GM21619 (cell line): ENCODE measurements at regions not wholly inside any gene's neighbourhood (a gene's known extent, or its start where the extent isn't known, plus 50 kb on each side); places are given as distances from the start of the nearest gene placed in this dataset.
"Not testable (repeated sequence)": the region's sequence is repeated elsewhere in the genome, so short reads cannot be mapped to it uniquely, and the experiment has no call there.

Experiments used
- ATAC-seq: cut with Tn5 transposase; IDR thresholded peaks from one replicate; pipeline ENCODE4 v1.9.1; 2021; ENCODE audit not compliant: unreplicated experiment

GRCh38 chr22:23443905-23444304, 136.2 kb downstream of the IGLL1 start:
- ATAC-seq: not testable (repeated sequence)

DNA sequence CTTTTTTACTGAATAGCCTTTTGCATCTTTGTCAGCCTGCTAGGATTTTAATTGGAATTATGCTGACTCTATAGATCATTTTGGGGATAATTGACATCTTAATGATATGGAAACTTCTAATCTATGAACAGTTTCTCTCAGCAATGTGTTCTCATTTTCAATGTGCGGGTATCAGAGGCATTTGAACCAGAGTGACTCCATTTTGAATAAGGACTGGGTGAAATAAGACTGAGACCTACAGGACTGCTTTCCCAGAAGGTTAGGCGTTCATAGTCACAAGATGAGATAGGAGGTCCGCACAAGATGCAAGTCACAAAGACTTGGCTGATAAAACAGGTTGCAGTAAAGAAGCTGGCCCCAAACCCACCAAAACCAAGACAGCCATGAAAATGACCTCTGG, 140.5 kb downstream of the IGLL1 start:
- ATAC-seq: not testable (repeated sequence)

DNA sequence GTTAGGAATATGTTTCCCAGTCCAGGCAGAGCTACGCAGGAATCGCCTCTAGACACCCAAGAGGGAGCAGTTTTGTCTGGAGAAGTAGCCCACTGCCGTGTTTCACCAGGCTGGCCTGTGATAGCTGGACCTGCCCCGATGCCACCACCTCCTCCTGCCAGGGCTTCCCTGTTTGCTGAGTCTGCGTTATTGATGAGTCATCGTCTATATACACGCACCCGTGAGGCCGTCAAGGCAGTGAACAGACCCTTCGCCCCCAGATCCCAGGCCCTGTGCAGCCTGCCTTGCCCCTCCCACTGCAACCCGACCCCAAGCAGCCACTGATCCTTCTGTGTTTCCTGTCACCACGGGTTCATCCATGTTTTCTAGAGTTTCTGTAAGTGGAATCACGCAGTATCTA, 141.9 kb downstream of the IGLL1 start:
- no peak for ATAC-seq

DNA sequence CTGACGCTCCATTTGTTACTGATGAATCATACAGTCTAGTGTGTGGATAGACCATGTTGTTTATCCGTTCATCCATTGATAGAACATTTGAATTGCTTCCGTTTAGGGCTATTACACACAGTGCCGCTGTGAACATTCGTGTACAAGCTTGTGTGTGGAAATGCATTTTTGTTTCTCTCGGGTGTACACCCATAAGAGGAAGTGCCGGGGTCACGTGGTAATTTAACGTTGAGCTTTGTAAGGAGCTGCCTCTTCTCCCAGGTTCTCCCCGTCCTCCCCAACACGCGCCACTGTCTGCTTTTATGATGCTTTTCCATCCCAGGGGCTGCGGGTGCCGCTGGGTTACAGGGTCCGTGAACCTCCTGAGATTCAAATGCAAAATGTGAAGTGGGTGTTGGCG, 142.3 kb downstream of the IGLL1 start:
- ATAC-seq: no peak

DNA sequence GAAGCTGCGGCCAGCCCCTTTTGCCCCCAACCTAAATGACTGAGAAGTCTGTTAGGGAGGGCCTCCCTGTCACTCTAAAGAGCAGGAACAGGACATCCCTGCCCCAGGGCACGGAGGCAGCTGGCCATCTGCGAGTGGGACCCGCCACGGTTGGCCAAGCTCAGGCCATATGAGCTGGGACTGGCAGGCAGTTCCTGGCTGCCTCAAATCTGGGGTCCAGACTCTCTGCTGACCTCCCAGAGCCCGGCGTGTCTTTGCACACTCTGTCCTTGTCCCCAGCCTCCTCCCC, 143.0 kb downstream of the IGLL1 start:
- ATAC-seq: not testable (repeated sequence)

- not testable (repeated sequence) for ATAC-seq
Measured at GRCh38 chr22:23436354-23437106, 143.6 kb downstream of the IGLL1 start.

DNA sequence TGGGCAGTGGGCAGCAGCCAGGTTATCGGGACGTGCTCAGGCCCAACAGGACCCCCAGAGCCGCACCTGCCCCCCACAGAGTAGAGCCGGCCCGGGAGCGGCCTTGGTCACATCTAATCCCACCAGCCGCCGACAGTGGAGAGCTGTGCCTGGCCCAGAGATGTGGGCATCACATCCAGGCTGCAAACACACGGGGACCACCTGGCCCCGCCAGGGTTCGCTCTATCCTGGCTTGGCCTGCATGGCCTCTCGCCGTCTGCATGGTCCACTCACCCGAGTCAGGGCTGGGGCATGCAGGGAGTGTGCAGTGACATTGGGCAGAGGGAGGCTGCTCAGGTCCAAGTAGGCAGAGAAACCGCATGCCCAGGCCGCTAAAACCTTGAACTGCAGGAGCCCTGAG, 144.9 kb downstream of the IGLL1 start:
- not testable (repeated sequence) for ATAC-seq

GRCh38 chr22:23434198-23434830, 145.8 kb downstream of the IGLL1 start:
- not testable (repeated sequence) for ATAC-seq

DNA sequence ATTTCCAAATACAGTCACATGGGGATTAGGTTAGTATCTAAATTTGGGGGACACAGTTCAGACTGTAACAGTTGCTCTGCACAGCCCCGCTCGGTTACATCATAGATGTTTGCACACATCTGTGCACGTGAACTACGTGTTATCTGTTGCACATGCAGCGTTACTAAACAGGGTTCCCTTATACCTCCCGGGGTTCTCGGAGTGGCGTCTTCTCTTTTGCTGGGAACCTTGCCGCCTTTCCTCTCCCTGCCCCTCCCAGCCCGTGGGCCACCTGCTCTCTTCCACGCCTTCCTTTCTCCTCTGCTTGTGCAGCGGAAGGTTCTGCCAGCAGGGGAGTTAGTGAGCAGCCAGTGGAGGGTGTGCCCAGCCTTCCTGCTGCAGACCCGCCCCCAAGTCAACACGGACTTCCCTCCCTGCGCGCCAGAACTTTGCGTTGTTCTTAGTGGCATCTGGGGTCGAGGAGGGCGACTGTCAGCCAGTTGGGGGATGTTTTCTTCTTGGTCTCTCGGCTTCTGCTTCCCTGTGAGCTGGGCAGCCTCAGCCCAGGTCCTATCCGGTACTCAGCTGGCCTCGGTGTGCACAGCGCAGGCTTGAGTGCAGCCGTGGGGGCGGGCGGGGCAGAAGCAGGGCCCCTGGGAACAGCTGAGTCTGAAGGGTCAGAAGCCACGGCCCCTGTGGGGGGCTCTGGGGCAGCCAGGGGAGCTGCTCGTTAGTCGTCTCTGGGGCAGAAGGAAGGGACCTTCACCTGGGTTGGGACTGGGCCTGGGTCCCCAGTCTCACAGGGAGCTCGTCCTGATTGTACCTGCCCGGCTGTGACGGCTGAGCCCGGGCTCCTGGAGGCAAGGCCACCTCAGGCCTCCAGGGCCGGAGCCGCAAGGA, 146.7 kb downstream of the IGLL1 start:
- ATAC-seq: not testable (repeated sequence)

GRCh38 chr22:23432719-23433118, 147.4 kb downstream of the IGLL1 start:
- not testable (repeated sequence) for ATAC-seq

DNA sequence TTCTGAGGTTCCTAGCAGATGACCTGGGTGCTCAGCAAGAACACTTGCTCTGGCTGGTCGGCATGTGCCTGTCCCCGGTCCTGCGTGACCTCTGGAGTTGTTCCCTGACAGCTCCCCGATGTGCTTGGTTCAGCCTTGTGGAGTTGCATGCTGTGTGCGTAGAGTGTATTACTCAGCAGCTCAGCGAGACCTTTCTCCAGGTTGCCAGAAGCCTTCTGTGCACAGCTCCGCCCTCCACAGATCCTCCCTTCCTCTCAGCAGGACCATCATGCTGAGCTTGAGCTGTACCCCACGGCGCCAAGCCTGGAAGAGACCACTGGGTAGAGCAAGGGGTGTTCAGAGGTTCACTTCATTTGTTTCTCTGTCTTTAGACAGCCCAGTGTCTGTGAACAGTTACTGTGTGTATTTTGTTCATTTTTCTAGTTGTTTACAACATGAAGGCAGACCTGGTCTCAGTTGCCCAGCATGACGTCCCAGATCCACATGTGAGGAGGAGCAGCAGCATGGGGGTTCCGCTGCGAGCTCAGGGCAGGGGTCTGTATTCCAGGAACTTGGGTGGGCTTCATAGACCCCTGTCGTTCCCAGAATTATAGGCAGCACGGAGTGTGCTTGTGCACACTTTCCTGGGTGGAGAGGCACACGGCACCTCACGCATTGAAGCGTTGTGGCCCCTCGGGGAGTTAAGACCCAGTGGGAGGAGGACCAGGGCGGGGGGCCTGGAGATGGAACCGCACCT, 148.6 kb downstream of the IGLL1 start:
- no peak for ATAC-seq

GRCh38 chr22:23424551-23425068, 155.5 kb downstream of the IGLL1 start:
- ATAC-seq: not testable (repeated sequence)

- no peak for ATAC-seq
Measured at GRCh38 chr22:23424031-23424430, 156.1 kb downstream of the IGLL1 start.

DNA sequence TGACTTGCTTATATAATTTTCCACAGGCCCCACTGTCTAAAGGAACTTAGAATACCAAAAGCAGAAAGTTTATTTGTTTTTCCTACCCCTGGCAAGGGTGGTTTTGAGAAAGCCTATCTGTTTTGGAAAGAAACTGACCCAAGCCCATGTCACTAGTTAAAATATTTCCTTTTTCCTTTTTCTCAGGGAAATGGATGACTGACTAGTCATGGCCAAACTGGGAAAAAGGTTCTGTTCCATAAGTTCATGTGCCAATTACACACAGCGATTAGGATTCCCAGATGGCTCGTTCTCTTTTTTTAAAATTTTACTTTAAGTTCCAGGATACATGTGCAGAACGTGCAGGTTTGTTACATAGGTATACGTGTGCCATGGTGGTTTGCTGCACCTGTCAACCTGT, 157.8 kb downstream of the IGLL1 start:
- not testable (repeated sequence) for ATAC-seq

GRCh38 chr22:23421300-23421699, 158.8 kb downstream of the IGLL1 start:
- not testable (repeated sequence) for ATAC-seq

DNA sequence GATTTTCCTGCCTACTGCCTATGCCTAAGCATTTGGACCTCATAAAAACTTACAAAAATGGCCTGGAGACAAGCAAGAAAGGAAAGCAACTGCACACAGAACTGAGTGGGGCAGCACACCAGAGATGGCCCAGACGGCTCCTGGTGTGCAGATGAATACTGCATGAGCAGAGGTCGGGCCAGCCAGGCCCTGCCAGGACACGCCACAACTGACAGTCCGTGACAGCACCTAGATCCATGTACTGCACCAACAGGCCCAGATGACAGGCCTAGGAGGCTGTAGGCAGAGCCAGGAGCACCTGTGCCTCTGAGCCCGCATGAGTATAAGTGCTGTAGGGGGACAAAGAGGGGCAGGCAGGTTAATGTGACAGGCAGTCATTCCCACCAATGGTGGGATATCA, 160.2 kb downstream of the IGLL1 start:
- no peak for ATAC-seq

DNA sequence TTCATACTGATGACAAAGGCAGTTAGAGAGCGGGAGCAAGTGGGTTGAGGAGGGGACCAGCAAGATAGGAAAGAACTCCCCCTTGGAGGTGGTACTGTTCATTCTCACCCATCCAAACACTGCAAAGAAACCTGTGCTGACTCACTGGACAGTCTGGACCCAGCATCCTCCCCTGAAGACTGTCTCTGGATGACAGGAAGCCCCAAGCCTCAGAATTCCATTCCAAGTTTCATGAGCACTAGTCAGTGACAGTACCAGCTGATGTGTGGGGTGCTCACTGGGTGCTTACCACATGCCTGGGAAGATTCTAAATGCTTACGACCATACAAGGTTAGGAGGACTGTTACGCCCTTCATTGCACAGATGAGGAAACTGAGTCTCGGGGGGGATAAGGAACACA, 160.9 kb downstream of the IGLL1 start:
- ATAC-seq: no peak

DNA sequence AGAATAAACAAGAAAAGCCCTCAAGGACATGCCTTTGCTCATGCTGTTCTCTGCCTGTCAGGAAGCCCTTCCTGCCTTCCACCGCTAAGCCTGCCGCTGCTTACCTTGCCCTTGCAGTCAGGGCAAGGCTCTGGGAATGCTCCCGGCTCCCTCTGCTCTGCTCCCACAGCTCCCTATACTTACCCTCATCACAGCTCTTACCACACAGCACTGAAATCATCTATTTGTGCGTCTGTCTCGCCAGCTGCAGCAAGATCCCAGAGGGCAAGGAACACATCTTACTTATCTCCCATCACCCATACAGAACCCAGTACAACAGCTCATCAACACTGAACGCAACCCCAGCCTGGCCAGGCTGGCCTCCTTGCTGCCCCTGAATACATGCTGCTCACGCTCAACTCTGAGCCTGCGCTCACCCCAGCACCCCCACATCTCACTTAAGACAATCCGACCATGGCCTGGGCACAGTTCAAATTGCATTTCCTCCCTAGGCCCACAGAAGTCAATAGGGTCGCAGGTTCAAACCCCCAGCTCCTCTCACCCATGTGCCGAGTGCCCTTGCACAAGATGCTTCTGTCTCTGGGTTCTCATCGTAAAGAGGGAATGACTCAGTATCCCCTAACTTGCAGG, 161.8 kb downstream of the IGLL1 start:
- ATAC-seq: no peak

DNA sequence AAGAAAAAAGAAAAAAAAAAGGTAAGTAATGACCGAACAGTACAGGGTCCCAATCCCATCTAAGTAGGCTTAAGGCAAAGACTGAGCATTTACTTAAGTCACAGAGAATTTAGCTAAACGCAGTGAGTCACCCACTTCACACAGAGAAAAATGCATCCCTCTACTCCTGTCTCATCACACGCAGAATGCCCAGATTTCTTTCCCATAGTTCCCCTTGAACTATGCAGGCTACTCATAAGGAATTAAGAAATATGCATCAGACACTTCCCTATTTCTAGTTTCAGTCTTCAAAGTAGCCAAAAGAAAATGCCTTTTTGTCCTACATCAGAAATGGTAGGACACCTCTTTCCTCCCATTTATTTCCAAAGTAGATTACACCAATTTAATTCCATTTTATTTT, 162.8 kb downstream of the IGLL1 start:
- not testable (repeated sequence) for ATAC-seq

DNA sequence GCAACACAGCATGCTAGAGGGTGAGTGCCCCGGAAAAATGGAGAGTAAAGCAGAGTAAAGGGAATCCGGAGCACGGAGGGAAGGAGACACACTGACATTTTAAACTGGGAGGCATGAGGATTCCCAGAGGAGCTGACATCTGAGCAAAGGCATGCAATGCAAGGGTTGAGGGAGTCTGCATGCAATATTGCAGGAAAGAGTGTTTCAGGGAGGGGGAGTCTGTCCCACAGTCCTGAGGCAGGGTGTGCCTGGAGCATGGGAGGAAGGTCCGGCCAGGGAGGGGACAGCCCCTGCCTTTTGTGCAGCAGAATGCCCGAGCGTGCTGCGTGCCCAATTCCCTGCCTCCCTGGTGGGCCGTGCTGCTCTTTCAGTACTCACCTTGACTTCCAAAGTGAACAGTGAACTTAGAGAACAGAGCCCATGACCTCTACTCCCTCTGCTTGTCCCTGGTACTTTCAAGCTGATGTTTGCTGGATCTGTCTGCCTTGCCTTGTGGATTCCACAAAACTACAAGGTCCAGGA, 163.9 kb downstream of the IGLL1 start:
- ATAC-seq: not testable (repeated sequence)
